HT1080 (cell line): ENCODE measurements at regions not wholly inside any gene's neighbourhood (a gene's known extent, or its start where the extent isn't known, plus 50 kb on each side); places are given as distances from the start of the nearest gene placed in this dataset.
A peak's percentile ranks its signal among the peaks of the same experiment; 100 is the strongest.
"Not testable (repeated sequence)": the region's sequence is repeated elsewhere in the genome, so short reads cannot be mapped to it uniquely, and the experiment has no call there.

Source experiments
- DNase-seq: peaks from one replicate; pipeline ENCODE4 v3.0.0-alpha.2; 2015; ENCODE audit warnings: low read depth

DNA sequence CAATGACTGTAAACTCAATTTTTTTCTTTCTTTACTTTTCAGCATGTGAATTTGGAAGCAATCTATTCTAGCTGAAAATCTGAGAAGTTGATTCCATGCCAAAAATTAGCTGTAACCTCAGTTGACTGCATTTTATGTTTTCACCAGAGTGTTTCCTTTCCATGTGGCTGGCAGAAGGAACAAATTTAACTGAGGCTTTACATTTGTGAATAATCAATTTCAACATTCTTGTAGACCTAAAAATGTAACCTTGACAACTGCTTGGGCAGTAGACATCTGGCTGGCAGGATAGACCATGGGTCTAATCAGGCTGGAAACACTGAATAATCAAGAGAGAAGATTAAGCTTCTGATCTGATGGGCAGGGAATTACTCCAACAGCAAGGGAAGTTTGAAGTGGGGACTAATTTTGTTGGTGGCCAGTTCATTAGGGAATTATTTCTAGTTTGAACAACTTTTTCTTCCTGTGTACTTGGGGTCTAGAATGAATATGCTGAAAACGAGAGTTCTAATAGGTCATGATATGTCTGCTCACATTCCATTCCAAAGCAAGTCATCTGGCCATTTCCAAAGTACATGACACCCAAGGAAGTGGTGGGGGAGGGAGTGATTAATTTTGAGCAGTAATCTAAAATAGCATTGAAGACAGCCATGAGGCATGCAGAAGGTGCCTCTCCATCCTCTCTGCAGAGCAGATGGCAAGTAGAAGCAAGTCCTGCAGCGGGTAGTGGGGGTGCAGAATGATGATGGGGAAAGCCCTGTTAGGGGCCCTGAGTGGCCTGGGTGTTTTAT is 68.2 kb downstream of the ATP23 start:
- DNase-seq = no peak

DNA sequence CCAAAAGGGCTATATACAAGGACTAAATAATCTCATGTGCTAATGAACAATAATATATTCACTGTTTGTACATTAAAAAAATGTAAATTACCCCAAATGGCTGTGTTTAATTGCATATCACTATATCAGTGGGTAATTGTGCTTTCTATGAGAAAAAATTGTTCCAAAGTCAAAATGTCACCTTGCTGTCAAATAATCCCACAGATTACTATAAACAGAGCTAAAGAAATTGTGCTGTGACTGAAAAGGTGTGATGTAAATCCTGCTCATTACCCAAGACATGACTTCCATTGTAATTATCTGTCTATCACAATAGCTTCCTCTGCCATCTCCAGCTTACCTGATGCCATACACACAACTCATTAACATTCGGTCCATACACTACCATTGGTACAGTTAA is 70.3 kb downstream of the ATP23 start:
- DNase-seq = no peak

DNA sequence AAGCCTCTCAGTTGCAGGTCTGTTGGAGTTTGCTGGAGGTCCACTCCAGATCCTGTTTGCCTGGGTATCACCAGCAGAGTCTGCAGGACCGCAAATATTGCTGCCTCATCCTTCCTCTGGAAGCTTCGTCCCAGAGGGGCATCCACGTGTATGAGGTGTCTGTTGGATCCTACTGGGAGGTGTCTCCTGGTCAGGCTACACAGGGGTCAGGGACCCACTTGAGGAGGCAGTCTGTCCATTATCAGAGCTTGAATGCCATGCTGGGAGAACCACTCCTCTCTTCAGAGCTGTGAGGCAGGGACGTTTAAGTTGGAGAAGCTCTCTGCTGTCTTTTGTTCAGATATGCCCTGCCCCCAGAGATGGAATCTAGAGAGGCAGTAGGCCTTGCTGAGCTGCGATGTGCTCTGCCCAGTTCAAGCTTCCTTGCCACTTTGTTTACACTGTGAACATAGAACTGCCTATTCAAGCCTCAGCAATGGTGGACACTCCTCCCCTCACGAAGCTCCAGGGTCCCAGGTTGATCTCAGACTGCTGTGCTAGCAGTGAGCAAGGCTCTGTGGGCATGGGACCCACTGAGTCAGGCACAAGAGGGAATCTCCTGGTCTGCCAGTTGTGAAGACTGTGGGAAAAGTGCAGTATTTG is 81.1 kb downstream of the ATP23 start:
- DNase-seq = not testable (repeated sequence)

DNA sequence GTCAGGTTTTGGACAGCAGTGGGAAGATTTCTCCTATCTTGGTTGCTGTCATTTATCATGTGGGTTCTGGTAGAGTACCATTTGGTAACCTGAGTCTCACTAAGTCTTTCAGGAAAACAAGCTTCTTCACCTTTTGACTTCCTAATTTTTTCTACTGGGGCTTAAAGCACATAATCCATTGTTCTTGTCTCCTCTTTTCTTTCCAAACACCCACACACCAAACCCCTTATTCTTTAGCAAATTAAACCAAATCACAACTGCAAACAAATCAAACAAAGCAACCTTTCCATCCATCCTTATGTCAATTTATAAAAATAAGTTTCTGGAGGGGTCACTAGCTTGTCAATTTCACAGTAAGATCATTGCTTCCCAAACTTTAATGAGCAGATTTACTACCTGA is 84.1 kb downstream of the ATP23 start:
- no peak for DNase-seq

DNA sequence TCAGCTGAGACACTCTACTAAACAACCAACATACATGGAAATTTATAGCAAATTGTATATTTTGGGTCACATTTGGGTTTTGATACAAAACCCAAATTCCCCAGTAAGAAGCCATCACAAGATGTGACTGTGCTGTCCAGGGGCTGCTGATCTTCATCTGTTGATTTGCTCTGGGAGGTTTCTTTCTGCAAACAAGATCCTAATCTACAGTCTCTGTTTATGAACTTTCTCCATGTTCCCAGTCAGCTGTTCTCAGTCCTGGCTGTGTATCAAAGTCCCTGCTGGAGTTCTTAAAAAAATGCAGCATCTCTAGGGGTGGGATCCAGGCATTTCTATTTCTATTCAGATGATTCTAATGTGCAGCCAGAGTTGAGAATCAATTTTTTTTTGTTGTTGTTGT is 85.1 kb downstream of the ATP23 start:
- DNase-seq = no peak

DNA sequence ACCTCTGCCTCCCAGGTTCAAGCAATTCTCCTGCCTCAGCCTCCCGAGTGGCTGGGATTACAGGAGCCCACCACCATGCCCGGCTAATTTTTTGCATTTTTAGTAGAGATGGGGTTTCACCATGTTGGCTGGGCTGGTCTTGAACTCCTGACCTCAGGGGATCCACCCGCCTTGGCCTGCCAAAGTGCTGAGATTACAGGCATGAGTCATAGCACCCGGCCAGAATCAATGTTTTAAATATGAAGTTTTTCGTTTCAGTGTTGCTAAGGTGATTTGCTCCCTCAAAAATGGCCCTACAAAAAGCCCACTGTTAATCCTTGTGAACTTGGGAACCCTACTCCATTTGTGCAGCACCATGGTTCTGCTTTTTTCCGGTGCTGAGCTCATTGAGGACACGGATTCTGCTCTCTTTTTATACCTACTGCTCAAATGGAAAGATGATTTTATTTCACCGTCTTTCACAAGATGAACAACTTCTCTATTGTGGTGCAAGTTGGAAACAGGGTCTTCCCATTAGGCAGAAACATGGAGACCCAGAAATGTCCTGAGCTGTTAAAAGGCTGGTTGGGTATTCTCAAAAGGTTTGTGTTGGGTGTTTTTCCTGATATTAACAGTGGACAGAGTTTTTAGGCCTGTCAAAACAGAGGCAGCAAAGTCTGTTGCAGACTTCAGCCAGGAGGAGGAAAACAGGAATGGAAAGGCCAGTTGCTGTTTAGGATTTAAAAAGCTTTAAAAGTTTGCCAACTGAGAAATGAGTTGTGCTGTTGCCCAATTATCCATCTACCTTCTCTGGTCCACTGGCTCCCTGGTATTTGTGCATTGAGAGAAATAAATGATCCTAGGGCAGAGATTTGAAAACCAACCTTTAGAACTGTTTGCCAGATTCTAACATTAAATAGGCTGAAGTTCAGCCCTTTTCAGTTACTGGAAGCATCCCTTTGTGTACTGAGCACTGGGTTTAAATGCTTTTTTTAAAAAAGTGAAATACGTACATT is 85.8 kb downstream of the ATP23 start:
- no peak for DNase-seq

DNA sequence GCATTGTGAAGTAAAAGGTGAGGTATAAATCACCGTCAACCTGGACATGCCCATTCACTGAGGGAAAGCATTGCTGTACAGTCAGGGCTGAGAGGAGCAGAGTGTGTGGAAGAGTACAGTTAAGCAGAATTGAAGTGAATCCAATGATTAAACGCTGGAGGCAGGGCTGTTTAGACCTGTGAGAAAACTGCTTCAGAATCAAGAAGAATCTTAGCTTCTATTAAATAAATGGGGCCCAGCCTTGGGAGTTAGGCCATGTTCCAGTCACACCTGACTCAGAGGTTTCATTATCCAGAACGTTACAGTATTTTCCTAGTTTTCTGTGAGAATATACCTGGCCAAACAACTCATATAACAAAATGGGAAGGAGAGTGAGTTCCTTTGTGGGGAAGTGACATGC is 86.9 kb downstream of the ATP23 start:
- DNase-seq = no peak

DNA sequence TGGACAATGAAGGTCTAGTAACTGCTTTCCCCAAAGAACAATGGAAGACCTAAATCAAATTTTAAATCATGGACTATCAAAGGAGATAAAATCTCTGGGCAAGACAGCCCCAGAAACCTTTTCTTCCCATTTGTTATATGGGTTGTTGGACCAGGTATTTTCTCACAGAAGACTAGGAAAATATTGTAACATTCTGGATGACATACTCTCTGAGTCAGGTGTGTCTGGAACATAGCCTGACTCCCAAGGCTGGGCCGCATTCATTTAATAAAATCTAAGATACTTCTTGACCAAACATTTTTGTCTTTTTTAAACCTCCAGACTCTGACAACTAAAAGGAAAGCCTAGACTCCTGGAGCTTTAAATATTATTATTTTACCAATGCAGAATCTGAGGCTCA is 87.9 kb downstream of the ATP23 start:
- no peak for DNase-seq

DNA sequence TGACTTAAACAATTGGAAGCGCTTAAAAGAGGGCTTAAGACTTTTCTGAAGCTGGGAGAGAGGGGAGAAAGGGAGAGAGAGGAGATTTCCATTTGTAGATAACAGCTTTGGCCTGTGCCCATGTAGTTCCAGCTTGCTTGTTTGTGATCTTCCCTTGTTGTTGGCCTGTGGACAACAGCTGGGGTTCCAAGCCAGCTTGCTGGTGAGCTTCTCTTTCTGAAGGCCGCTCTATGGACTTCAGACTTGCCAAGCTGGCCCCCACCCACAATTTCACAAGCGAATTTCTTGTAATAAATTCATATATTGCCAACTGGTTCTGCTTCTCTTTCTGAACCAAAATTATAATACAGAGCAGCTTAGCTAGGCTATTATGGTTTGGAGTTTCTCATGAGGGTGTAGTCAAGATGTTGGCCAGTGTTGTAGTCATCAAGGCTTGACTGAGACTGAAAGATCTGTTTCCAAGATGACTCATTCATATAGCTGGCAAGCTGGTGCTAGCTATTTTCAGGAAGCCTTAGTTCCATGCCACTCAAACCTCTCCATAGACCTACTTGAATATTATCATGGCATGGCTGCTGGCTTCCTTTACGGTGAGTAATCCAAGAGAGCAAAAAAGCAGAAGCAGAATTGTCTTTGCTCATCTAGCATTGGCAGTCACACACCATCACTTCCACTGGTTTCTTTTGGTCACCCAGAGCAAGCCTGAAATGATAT is 89.4 kb downstream of the ATP23 start:
- peak; percentile 76 for DNase-seq

DNA sequence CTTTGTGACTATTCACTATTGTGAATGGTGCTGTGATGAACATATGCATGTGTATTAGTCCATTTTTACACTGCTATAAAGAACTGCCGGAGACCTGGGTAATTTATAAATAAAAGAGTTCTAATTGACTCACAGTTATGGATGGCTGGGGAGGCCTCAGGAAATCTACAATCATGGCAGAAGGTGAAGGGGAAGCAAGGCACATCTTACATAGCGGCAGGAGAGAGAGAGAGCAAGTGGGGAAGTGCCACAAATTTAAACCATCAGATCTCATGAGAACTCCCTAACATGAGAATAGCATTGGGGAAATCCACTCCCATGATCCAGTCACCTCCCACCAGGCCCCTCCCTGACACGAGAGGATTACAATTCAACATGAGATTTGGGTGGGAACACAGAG is 90.8 kb downstream of the ATP23 start:
- DNase-seq = no peak

DNA sequence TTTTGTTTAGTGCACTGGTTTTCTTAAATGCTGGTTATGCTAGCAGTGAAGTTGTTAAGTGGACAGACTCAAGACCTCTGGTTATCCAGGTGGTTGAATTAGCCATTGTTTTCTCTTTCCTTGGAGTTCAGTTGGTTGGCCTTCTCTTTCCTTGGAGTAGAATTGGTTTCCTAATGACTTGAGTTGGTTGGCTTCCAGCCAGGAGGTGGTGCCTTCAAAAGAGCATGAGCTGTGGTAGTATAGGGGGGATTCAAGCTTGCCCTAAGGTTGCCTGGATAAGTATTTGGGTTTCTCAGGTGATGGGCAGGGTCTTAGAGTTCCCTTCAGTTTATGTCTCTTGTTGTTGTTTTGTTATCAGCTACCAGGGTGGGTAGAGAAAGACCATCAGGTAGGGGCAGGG is 92.5 kb downstream of the ATP23 start:
- DNase-seq = no peak

DNA sequence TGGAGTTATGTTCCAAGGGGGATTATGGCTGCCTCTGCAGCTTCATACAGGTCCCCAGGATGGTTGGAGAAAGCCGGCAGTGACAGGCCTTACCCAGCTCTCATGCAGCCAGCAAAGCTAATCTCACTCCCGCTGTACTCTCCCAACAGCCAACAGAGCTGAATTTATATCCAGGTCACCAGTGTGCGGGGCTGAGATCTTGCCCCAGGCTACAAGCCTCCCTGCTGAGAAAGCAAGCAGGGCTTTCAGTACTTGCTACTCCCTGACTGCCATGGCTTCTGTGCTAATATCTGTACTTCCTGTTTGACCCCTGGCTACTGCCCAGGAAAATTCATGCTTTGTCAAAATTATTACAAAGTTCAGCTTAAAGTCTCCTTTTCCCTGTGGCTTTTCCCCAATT is 92.9 kb downstream of the ATP23 start:
- DNase-seq = no peak

DNA sequence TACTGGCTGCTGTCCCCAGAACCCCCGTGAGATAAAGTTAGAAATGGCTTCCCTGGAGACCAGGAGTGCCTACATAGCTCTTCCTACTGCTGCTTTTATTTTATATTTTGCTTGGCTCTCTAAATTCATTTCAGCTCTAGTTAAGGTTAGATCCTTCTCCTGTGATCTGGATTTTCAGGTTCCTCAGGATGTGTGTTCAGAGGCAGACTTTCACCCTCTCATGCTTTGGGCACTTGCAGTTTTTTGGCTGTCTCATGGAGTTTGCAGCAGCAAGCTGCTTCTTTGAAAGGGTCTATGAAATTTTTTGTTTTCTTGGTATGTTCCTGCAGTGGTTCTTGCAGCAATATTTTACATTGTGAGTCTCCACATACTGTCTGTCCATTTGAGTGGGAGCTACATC is 93.3 kb downstream of the ATP23 start:
- DNase-seq = no peak

DNA sequence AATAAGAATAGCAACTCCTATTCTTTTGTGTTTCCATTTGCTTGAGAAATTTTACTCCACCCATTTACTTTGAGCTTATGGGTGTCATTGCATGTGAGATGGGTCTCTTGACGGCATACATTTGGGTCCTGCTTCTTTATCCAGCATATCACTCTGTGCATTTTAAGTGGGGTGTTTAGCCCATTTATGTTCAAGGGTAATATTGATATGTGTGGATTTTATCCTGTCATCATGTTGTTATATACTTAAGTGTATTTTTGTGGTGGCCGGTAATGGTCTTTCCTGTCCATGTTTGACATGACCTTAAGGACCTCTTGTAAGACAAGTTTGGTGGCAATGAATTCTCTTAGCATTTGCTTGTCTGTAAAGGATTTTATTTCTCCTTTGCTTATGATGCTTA is 100.1 kb downstream of the ATP23 start:
- no peak for DNase-seq

DNA sequence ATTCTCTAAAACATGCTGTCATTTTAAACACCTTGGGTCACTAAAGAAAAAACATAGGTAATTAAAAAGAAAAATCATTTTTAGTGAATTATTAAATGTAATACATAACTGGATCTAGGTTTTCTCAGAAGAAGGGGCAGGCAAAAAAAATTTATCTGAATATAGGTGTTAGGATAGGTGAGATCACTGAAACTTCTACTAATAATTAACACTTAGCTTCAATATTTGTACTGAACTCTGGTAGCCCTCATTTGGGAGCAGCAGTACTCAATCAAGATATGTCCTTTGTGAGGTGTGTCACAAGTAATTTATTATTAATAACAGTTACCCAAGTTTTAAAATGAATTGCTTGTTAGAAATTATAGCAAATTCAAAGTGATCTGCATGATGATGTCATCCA is 103.6 kb downstream of the ATP23 start:
- DNase-seq = no peak

DNA sequence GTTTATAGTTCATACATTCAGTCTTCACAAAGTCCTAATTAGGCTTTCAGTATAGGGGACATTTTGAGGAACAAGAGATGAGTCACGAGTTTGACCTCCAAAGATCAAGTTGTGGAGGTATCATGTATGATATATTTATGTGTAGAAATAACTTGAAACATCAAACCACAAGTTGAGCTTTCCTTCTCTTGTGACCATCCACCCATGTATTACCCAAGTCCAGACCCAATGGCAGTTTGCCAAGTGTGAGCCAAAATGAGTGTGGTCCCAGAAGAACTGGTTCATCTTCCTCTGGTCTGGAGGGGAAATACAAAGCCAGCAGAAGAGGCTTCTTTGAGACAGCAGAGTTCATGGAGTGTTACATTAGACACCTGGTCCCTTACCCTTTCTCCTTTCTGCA is 104.9 kb downstream of the ATP23 start:
- no peak for DNase-seq

DNA sequence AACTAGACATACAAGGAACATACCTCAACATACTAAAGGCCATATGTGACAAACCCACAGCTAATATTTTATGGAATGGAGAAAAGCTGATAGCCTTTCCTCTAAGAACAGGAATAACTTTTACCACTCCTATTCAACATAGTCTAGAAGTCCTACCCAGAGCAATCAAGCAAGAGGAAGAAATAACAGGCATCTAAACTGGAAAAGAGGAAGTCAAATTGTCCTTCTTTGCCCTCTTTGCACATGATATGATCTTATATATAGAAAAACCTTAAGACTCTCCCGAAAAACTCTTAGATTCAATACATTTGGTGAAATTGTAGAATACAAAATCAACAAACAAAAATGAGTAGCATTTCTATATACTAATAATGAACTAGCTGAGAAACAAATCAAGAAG is 110.0 kb downstream of the ATP23 start:
- no peak for DNase-seq

DNA sequence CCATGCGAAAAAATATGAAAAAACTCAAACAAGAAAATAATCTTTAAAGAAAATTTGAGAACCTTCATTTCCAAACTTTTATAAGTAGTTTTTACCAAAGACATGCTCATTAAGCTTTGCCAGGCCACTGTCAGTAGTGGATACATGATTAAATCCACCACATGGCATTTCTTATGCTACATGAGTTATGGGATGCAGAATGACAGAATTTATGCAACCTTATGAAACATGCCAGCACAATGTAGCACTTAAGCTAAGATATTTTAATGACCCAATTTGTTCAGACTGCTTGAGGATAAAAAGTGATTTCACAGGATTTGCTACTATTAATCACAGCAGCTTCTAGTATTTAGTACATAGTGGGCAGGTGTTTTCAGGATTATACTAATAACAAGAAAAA is 123.3 kb downstream of the ATP23 start:
- no peak for DNase-seq

DNA sequence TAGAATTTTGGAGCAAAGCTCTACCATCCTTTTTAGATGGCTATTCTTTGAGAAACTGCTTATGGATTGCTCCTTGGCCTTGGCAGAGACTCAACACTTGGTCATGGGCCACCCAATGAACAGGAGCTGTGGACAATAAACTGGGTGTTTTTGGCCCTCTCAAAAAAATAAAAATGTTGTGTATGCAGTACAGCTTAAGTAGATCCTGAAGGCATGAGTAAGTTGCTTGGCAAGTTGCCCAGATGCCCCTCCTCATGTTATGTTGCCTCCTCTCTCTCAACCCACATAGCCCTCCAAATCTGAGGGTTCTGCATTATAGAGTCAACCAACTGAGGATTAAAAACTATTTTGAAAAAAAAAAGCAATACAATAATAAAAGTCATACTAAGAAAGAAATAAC is 124.9 kb downstream of the ATP23 start:
- DNase-seq = peak; percentile 11

DNA sequence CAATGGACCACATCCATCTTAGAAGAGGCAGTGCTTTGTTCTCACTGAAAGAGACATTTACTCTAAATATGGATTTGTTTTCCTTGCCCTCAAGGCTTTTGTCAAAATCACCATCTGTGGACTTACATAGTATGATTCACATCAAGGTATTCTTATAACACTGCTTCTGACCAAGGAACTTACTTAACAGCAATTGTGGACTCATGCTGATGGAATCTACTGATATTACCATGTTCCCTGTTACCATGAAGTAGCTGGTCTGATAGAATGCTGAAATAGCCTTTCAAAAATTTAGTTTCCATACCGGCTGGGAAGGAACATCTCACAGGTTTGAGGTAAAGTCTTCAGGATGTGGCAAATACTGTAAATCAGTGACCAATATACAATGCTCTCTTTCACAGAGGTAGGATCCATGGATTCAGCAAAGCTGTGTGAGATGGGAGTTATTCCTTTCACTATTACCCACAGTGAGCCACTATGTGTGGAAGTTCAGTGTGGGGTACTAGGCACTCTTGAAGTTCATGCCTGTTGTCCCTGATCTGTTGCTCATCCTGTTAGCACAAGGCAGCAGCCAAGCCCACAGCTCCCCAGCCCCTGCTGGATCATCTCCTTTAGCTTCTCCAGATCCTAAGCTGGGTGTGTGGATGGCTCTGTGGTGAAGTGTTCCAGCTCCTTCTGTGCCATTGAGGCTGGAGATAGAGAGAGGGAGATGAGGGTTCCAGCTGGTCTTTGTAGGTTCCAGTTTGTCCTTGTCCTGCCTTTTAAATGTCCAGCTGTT is 126.4 kb downstream of the ATP23 start:
- DNase-seq = peak; percentile 24

DNA sequence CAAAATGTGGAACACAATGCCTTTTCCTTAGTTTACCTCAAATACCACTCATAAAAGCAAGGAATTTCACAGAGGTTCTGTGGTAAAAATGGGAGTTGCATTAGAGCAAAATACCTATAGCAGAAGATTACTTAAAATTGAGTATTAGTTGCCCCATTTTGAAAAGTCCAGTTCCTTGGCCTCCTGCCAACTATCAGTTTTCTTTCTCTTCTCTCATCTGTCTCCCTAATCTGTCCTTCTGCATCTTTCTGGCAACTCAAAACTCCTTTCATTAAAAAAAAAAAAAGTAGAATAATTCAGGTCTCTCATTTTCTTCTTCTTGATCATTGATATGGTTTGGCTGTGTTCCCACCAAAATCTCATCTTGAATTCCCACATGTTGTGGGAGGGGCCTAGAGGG is 127.3 kb downstream of the ATP23 start:
- no peak for DNase-seq
